ENCODE measurements at regions not wholly inside any gene's neighbourhood (a gene's known extent, or its start where the extent isn't known, plus 50 kb on each side); places are given as distances from the start of the nearest gene placed in this dataset.

DNA sequence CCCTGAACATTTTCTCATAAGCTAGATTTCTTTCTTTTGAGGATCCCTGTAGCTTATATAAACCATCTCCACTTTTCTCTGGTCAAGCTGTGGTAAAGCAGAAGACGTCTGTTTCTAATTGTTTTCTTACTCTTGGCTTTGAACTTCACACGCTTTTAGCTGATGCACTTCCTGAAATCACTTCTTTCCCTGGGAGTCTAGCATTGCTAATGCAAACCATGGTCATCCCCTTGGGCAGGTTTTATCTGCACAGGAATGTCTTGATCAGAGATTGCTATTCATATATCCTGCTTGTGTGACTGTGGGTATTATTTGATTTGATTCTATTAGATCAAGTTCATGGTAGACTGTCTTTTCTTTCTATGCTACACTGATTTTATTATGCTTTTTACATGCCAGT lies 199.2 kb upstream of the POU2AF2 start:
- no peak overlapping the region for H3K27ac ChIP-seq
- H3K36me3 ChIP-seq: no peaks in the 10 kb centered on the region
- no peak for ATAC-seq
- H3K4me3 ChIP-seq: no peak overlapping the region
- H3K27me3 ChIP-seq: no peaks in the 10 kb centered on the region
- no peaks in the 10 kb centered on the region for H3K9me3 ChIP-seq
- DNase-seq: no peak
- in situ Hi-C loops (cut with MboI; ENCODE audit: low sequenced_read_pairs in 4 of 4): no loop called here
- no peaks in the 10 kb centered on the region for H3K4me1 ChIP-seq
- intact Hi-C loops (cut with DNase I; ENCODE audit: low total_unique reads): no loop called here
- TF ChIP-seq, protein P1, sequence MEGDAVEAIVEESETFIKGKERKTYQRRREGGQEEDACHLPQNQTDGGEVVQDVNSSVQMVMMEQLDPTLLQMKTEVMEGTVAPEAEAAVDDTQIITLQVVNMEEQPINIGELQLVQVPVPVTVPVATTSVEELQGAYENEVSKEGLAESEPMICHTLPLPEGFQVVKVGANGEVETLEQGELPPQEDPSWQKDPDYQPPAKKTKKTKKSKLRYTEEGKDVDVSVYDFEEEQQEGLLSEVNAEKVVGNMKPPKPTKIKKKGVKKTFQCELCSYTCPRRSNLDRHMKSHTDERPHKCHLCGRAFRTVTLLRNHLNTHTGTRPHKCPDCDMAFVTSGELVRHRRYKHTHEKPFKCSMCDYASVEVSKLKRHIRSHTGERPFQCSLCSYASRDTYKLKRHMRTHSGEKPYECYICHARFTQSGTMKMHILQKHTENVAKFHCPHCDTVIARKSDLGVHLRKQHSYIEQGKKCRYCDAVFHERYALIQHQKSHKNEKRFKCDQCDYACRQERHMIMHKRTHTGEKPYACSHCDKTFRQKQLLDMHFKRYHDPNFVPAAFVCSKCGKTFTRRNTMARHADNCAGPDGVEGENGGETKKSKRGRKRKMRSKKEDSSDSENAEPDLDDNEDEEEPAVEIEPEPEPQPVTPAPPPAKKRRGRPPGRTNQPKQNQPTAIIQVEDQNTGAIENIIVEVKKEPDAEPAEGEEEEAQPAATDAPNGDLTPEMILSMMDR (IDR thresholded peaks at IDR 0.05 in 4 of 5, conservative IDR thresholded peaks at IDR 0.05 in 1 of 5): no peak
- TF ChIP-seq POLR2A (IDR thresholded peaks at IDR 0.05): no peak

DNA sequence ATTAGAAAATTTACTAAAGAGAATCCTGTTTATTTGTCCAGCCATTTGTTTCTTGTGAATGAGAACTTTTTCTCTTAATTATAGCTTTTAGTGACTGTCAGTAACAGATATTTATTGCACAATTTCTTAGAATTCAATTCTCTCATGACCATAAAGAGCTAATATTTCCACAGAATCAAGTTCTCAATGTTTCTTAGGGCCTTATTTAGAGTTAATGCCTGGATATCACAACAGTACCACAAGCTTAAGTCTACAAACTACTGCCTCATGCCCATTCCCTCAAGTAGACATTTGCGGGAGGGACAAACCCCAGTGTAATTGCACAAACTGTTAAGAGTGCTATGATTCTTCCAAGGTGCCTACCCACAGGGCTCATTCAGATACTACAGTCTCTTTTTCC lies 199.7 kb upstream of the POU2AF2 start:
- intact Hi-C loops (cut with DNase I; ENCODE audit: low total_unique reads): no loop called here
- ATAC-seq: no peak
- Histone ChIP-seq H3K27me3 (no peaks in the 10 kb centered on the region), H3K9me3 (no peaks in the 10 kb centered on the region), H3K36me3 (no peaks in the 10 kb centered on the region), H3K4me3 (no peak overlapping the region), H3K27ac (no peak overlapping the region), H3K4me1 (no peaks in the 10 kb centered on the region)
- no peak for DNase-seq
- TF ChIP-seq, protein P1 (IDR thresholded peaks at IDR 0.05 in 4 of 5, conservative IDR thresholded peaks at IDR 0.05 in 1 of 5): no peak
- no peak for TF ChIP-seq POLR2A (IDR thresholded peaks at IDR 0.05)
- in situ Hi-C loops (cut with MboI; ENCODE audit: low sequenced_read_pairs in 4 of 4): no loop called here

DNA sequence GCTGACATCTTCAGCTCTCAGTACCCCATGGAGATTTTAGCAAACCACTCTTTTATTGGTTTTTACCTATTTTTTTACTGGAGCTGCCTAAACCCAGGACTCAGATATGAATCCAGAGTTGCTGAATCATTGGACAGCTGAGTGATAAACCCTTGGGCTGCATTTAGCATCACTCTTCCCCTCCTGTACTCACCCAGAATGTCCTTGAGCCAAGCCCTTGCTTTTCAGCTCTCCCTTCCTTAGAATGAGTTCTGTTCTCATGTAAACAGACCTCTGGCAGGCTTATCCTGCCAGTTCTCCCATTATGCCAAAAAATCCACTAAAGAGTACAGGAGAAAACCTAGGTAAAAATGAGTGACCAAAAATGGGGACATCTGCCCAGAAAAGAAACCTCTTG lies 200.1 kb upstream of the POU2AF2 start:
- in situ Hi-C loops (cut with MboI; ENCODE audit: low sequenced_read_pairs in 4 of 4) (no loop called here), intact Hi-C loops (cut with DNase I; ENCODE audit: low total_unique reads) (no loop called here)
- Histone ChIP-seq H3K27ac (peak overlapping the region in 1 of 4 donors; percentile 43), H3K27me3 (no peaks in the 10 kb centered on the region), H3K4me1 (no peaks in the 10 kb centered on the region), H3K36me3 (no peaks in the 10 kb centered on the region), H3K9me3 (no peaks in the 10 kb centered on the region), H3K4me3 (no peak overlapping the region)
- DNase-seq: no peak
- ATAC-seq: no peak
- no peak for TF ChIP-seq POLR2A (IDR thresholded peaks at IDR 0.05)
- TF ChIP-seq, protein P1 (IDR thresholded peaks at IDR 0.05 in 4 of 5, conservative IDR thresholded peaks at IDR 0.05 in 1 of 5): no peak

DNA sequence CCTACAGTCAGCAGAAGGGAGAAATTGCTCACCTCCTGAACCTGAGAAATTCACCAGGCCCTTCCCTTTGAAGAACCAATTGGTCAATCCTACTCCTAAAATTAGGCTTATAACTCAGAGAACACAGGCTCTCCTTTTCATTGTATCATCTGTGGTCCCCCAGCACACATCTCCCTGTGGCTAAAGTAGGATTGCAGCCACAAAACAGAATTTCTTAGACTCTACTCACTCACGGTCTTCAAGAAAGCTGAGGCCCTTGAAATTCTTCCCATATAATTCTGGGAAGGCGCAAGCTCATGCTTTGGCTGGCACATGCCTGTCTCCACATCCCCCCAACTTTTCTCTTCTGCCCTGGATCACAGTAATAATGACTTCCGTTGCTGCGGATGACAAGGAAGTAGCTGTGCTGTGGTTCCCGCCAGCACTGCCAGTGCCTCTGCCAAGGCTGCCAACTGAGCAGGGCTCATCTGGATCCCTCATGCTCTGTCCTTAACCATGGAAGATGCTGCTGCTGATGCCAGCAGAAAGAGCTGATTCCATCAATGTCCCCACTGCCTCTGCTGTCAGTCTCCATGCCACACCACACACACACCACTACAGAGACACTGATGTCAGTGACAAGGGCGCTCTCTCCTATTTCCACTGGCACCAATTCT lies 200.6 kb upstream of the POU2AF2 start:
- no peak for ATAC-seq

More for the DNA sequence above, 200.6 kb upstream of the POU2AF2 start:
- Histone ChIP-seq H3K4me3 (no peak overlapping the region), H3K27ac (peak overlapping the region in 1 of 4 donors; percentile 43), H3K4me1 (no peaks in the 10 kb centered on the region), H3K9me3 (no peaks in the 10 kb centered on the region), H3K27me3 (no peaks in the 10 kb centered on the region), H3K36me3 (no peaks in the 10 kb centered on the region)
- intact Hi-C loops (cut with DNase I; ENCODE audit: low total_unique reads): no loop called here
- TF ChIP-seq, protein P1 (IDR thresholded peaks at IDR 0.05 in 4 of 5, conservative IDR thresholded peaks at IDR 0.05 in 1 of 5): no peak
- TF ChIP-seq POLR2A (IDR thresholded peaks at IDR 0.05): no peak
- in situ Hi-C loops (cut with MboI; ENCODE audit: low sequenced_read_pairs in 4 of 4): no loop called here
- no peak for DNase-seq
